ENCODE measurements at regions not wholly inside any gene's neighbourhood (a gene's known extent, or its start where the extent isn't known, plus 50 kb on each side); places are given as distances from the start of the nearest gene placed in this dataset.

DNA sequence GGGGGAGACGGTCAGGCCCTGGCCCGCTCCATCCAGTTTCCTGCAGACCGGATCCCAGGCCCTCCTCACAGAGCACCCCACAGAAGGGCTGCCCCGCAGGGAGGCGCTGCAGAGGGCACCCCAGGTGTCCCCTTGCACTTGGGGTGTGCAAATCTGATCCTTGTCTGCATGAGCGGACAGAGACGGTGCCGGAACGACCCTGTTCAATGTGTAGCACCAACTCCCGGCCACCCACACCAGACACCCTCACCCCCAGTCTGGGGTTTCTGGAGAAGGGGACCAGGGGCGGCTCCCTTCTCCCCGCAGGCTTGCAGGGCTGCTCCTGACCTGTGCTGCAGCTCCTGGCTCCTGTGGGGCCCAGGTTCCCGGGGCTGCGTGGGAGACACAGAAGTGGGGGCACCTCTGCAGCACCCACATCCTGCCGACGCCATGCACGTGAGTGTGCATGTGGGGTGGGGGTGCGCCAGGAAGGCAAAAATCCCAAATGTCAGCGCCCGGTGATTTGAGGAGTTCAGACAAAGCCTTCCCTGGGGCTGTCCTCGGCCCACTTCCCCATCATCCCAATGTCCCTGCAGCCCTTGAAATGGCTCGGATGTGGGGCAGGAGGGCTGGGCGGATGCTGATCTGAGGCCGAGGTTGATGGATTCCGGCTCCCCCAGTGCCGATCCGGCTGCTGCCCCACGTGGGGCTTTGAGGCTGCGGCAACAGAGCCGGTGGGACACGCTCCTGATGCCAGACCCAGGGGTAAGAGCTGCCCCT lies 85.3 kb upstream of the BHLHE23 start:
- no peak for DNase-seq (ENCODE audit: low read depth)
- H3K4me3 ChIP-seq (ENCODE audit: low read length): no peak overlapping the region
- TF ChIP-seq, protein P1, sequence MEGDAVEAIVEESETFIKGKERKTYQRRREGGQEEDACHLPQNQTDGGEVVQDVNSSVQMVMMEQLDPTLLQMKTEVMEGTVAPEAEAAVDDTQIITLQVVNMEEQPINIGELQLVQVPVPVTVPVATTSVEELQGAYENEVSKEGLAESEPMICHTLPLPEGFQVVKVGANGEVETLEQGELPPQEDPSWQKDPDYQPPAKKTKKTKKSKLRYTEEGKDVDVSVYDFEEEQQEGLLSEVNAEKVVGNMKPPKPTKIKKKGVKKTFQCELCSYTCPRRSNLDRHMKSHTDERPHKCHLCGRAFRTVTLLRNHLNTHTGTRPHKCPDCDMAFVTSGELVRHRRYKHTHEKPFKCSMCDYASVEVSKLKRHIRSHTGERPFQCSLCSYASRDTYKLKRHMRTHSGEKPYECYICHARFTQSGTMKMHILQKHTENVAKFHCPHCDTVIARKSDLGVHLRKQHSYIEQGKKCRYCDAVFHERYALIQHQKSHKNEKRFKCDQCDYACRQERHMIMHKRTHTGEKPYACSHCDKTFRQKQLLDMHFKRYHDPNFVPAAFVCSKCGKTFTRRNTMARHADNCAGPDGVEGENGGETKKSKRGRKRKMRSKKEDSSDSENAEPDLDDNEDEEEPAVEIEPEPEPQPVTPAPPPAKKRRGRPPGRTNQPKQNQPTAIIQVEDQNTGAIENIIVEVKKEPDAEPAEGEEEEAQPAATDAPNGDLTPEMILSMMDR (conservative IDR thresholded peaks at IDR 0.05; ENCODE audit: low read depth, low read length): no peak

DNA sequence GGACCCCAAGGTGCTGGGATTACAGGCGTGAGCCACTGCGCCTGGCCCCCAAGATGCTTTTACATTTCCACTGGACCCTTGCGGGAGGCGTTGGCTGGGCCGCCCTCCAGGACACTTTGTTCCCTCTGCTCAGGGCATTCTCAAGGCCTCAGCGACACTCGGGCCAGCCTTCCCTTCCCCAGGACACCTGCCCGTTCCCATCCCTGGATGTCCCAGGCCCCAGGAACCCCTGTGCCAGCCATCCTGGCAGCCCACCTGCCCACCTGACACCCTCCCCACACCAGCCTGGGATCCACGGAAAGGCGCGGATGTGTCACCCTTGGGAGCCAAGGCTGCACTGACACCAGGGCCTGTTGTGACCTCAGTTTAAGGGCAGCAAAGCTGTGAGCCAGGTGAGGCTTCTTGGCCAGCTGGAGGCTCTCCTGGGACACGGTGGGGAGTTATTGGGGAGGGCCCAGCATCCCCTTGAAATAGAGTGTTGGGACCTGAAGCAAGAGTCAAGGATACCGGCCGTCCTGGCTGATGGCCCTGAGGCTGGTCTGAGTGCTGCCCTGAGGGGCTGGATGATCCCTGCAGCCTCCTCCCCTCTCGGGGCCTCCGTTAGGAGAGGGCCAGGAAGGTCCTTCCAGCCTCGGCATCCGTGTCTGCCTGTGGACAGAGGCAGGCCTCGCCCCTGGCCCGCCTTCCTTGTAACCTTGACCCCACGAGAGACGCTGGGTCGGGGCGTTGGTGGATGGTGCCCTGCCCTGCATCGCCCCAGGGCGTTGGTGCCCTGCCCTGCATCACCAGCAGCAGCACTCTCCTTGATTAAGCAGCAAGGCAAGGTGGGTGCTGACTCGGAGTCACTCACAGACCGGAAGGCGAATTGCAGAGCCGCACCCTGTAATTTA lies 84.2 kb upstream of the BHLHE23 start:
- H3K4me3 ChIP-seq (ENCODE audit: low read length): no peak overlapping the region
- no peak for DNase-seq (ENCODE audit: low read depth)
- TF ChIP-seq, protein P1 (conservative IDR thresholded peaks at IDR 0.05; ENCODE audit: low read depth, low read length): no peak

DNA sequence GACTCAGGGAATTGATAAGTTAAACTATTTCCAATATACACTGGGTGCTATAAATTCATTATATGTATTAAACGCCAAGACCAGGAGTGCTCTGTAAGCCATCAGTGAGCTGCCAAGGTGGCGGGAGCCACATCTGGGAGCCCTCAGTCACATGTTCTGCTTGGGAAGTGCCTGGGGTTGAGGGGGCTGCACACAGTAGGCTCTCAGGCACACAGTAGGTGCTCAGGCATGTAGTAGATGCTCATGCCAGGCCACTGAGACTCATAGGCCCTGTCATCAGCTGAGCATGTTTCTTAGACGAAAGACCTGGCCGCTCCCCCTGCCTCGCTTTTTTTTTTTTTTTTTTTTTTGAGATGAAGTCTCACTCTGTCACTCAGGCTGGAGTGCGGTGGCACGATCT lies 83.3 kb upstream of the BHLHE23 start:
- H3K4me3 ChIP-seq (ENCODE audit: low read length): no peak overlapping the region
- DNase-seq (ENCODE audit: low read depth): no peak
- TF ChIP-seq, protein P1 (conservative IDR thresholded peaks at IDR 0.05; ENCODE audit: low read depth, low read length): no peak

DNA sequence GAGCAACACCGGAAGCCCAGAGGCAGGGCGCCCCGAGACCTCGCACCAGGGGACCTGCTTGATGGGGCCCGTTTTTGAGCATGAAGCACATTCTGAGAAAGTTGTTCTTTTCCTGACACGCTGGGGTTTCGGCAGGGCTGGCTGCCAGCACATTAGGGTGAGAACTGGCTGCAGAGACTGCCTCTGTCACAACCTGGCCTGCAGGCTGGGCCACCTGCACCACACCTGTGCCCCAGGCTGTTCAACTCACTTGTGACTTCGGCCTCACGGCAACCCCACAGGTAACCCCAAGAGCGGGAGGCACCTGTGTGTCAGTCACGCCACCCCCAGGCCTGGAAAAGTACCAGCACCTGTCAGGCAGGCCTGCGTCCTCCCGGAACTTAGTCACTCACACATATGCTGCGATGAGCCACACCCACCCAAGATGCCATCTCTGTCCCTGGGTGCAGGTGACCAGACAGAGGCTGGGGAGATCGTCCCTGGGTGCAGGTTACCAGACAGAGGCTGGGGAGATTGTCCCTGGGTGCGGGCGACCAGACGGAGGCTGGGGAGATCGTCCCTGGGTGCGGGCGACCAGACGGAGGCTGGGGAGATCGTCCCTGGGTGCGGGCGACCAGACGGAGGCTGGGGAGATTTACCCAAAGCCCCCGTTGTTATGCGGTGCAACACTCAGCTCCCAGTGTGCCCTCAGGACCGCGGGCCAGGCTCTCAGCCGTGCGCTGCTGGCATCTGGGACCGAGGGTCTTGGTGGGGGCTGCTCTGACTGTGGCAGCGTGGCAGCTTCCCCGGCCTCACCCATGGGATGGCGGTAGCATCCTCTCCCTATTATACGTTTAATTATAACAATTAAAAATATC lies 82.5 kb upstream of the BHLHE23 start:
- TF ChIP-seq, protein P1 (conservative IDR thresholded peaks at IDR 0.05; ENCODE audit: low read depth, low read length): no peak

DNA sequence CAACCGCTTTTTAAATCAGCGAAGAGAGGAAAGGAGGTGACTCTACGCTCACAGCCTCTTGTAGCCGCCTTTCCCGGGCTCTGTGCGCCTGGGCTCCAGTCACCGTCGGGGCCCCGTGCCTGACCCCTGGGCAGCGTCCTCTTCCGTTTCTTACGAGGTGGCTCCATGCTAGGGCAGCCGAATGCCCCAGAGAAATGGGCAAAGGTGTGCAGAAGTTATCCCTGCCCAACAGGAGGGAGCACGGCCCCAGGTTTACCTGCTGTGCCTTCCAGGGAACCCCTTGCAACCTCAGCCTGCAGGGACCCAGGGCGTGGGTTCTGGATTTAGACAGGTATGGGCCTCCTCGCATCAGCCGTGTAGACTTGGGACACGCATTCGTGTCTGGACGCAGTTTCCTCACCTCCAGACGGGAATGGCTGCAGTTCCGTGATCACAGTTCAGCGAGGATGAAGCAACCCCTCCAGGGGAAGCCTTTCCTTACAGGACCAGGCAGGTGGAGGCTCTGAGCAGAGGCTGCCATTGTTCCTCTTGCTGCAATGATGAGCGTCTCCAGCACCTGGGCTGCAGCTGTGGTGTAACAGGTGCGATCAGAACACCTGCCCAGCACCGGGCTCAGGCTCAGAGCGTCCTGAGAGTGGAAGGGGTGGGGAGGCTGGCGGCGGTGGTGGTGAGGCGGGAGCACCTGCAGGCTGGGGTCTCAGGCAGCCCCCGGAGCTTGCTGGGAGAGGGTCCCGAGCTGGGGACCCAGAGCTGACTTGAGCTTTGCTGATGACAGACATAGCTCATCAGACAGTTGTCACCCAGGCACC lies 81.3 kb upstream of the BHLHE23 start:
- no peak for DNase-seq (ENCODE audit: low read depth)
- no peak overlapping the region for H3K4me3 ChIP-seq (ENCODE audit: low read length)
- TF ChIP-seq, protein P1 (conservative IDR thresholded peaks at IDR 0.05; ENCODE audit: low read depth, low read length): no peak

More for the DNA sequence above, 82.5 kb upstream of the BHLHE23 start:
- H3K4me3 ChIP-seq (ENCODE audit: low read length): no peak overlapping the region
- no peak for DNase-seq (ENCODE audit: low read depth)

DNA sequence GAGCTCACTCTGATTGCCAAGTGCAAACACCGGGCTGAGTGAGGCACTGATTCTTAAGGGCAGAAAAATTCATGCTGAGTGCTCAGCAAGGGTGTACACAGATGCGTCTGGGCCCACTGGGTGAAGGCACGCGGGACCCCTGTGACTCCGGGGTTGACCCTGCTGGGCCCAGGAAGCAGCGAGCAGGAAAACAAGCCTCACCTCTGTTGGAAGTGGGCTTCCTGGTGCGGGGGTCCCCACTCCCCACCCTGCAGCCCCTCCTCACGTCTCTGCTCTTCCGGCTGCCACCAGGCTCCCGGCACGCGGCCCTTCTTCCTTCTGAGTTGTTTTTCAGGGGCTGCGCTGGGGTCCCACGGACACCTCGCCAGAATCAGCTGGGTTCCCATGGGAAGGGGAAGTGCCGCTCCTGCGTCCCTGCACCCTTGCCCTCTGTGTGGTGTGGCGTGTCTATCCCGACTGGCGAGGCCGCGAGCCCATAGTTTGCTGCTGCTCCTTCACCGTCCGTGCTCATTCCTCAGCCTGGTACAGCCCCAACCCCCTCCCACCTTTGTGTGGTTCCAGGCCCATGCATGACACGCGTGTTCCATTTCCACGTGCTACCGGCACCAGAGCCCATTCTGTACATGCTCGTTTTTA lies 80.6 kb upstream of the BHLHE23 start:
- no peak for DNase-seq (ENCODE audit: low read depth)
- no peak overlapping the region for H3K4me3 ChIP-seq (ENCODE audit: low read length)
- TF ChIP-seq, protein P1 (conservative IDR thresholded peaks at IDR 0.05; ENCODE audit: low read depth, low read length): no peak
